GM18502 (cell line): ENCODE measurements at regions not wholly inside any gene's neighbourhood (a gene's known extent, or its start where the extent isn't known, plus 50 kb on each side); places are given as distances from the start of the nearest gene placed in this dataset.
"Not testable (repeated sequence)": the region's sequence is repeated elsewhere in the genome, so short reads cannot be mapped to it uniquely, and the experiment has no call there.

Experiments used
- ATAC-seq: cut with Tn5 transposase; IDR thresholded peaks from one replicate; pipeline ENCODE4 v1.9.1; 2021; ENCODE audit warnings: mild to moderate bottlenecking; ENCODE audit not compliant: unreplicated experiment, poor library complexity

DNA sequence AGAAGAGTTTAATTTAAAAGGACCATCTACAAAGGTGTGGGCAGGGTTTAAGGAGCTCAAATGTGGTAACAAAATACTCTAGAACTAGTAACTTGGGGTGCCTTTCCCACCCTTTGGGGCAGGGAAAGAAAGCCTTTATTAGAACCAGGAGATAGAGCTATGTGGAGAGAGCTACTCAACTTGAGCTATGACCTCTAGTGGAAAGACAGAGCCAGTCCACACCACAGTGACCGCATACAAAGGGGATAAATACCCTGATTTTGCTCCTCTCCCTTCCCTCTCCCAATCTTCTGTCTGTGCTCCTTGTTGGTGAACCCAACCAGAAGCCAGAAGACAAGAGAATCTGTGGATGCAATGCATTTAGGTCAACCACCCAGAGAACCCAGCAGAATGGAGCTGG is 54.4 kb upstream of the JAK1 start:
- no peak for ATAC-seq

- ATAC-seq: no peak
These were observed 55.4 kb upstream of the JAK1 start for GRCh38 chr1:65021795-65022194.

GRCh38 chr1:65022216-65022615 is 55.9 kb upstream of the JAK1 start:
- ATAC-seq: no peak

- no peak for ATAC-seq
These were observed 59.4 kb upstream of the JAK1 start for GRCh38 chr1:65025794-65026193.

- no peak for ATAC-seq
These were observed 59.9 kb upstream of the JAK1 start for GRCh38 chr1:65026235-65026634.

GRCh38 chr1:65027666-65028358 is 61.5 kb upstream of the JAK1 start:
- ATAC-seq: no peak

DNA sequence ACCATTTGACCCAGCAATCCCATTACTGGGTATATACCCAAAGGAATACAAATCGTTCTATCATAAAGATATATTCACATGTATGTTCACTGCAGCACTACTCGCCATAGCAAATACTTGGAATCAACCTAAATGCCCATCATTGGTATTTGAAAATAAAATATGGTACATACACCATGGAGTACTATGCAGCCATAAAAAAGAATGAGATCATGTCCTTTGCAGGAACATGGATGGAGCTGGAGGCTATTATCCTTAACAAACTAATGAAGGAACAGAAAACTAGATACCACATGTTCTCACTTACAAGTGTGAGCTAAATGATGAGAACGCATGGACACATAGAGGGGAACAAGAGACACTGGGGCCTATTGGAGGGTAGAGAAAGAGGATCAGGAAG is 63.1 kb upstream of the JAK1 start:
- not testable (repeated sequence) for ATAC-seq

GRCh38 chr1:65034879-65035278 is 68.5 kb upstream of the JAK1 start:
- ATAC-seq: not testable (repeated sequence)

DNA sequence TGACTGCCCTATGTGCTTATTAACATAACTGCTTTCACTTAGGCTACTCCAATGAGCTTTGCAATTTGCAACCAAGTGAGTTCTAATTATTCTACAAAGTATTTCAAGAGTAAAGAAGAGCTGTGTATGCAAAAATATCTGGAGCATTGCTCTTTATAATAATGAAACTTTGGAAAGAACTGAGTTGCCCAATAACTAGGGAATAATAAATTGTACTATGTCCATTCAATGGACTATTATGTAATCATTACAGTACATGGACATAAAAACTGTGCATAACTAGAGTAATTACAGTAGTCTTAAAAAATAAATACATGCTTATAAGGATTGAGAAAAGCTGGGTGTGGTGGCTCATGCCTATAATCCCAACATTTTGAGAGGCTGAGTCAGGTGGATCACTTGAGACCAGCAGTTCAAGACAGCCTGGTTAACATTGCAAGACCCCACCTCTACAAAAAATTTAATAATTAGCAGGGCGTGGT is 70.3 kb upstream of the JAK1 start:
- ATAC-seq: no peak

- no peak for ATAC-seq
These were observed 72.7 kb upstream of the JAK1 start for GRCh38 chr1:65039066-65039465.

GRCh38 chr1:65039508-65039907 is 73.2 kb upstream of the JAK1 start:
- ATAC-seq: no peak

GRCh38 chr1:65042467-65042866 is 76.1 kb upstream of the JAK1 start:
- no peak for ATAC-seq

- no peak for ATAC-seq
These were observed 78.1 kb upstream of the JAK1 start for GRCh38 chr1:65044411-65044810.

DNA sequence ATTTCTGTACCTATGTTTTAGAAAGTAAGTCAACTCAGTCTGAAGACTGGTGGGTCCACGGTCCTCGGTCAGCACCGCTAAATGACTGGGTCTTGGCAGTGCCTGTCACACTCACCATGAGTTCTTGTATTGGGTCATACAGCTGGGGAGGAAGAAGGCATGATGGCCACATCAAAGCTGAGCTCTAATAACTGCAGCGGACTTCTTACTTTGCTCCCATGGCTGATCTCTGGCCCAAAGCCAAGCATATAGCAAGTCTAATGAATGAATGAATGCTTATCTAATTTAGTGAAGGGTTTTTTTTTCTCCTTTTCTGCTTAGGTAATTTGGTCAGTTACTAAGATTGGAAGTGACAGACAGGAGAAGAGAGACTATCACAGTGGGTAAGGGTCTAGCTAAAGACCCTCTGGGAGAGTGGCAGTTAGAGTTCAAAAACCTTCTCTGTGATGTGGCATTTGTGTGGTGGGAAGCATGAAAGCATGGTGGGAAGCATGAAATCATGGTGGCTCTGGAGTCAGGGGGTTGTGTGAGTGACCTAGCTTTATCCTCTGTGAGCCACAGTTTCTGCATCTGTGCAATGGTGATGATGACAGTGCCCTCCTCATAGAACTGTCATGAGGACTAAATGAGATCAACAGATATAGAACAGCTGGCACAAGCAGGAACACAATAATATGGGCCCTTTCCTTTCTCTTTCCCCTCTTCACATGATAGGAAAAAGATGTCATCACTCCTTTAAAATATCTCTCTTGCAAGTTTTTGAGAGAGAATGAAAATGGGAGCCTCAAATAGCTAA is 78.9 kb upstream of the JAK1 start:
- ATAC-seq: no peak

DNA sequence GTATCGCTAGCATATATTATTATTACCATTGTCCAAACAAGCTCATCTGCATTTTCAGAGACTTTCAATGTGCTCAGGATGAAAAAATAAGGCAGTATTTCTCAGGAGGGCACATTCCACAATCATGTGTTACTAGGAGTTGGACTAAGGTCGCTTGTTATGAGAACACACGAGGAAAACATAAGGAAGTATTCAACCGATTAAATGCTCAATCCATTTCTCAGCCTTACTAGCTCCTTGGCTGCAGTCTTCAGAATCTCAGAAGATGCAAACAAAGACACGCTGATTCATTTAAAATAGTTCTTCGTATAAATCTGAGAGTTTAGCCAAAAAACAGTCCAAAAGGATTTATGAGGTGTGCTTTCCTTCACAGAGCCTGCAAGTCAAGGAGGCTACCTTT is 82.0 kb upstream of the JAK1 start:
- ATAC-seq: no peak

- no peak for ATAC-seq
These were observed 83.8 kb upstream of the JAK1 start for GRCh38 chr1:65049941-65050713.

- no peak for ATAC-seq
These were observed 84.4 kb upstream of the JAK1 start for GRCh38 chr1:65050735-65051134.

GRCh38 chr1:65054481-65054880 is 88.1 kb upstream of the JAK1 start:
- no peak for ATAC-seq

- ATAC-seq: no peak
These were observed 89.4 kb upstream of the JAK1 start for GRCh38 chr1:65055747-65056146.

DNA sequence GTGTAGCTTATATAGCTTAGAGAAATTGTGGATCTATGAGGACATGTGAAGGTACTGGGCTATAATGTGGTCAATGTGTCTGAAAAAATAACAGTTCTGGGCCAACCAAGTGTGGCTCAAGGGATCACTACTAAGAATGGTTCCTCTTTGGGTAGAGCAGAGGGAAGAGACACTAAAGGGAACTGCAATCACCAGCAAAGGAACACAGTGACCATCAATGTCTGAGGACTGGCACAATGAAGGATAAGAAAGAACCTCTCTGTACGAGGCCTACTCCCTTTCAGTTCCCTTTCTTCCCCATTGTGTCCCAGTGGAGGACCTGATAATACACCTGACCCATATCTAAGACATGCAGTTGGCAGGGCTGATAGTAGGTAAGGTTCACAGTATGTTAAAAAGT is 89.9 kb upstream of the JAK1 start:
- ATAC-seq: no peak

DNA sequence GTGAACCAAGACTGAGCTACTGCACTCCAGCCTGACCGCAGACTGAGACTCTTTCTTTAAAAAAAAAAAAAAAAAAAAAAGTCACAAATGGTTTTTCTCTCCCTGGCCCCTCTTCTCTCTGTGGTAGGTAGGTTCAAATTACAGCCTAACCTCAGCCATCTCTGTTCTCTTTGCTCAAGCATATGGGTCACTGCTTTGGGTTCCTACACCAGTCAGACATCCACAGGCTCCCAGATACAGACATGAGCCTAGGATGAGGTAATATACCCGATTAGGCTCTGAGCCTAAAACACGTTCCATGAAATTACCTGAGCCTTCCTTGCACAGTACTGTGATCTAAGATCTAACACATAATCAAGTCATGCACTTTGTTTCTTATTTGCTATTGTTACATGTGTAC is 90.5 kb upstream of the JAK1 start:
- ATAC-seq: no peak
